ENCODE measurements at regions not wholly inside any gene's neighbourhood (a gene's known extent, or its start where the extent isn't known, plus 50 kb on each side); places are given as distances from the start of the nearest gene placed in this dataset.

DNA sequence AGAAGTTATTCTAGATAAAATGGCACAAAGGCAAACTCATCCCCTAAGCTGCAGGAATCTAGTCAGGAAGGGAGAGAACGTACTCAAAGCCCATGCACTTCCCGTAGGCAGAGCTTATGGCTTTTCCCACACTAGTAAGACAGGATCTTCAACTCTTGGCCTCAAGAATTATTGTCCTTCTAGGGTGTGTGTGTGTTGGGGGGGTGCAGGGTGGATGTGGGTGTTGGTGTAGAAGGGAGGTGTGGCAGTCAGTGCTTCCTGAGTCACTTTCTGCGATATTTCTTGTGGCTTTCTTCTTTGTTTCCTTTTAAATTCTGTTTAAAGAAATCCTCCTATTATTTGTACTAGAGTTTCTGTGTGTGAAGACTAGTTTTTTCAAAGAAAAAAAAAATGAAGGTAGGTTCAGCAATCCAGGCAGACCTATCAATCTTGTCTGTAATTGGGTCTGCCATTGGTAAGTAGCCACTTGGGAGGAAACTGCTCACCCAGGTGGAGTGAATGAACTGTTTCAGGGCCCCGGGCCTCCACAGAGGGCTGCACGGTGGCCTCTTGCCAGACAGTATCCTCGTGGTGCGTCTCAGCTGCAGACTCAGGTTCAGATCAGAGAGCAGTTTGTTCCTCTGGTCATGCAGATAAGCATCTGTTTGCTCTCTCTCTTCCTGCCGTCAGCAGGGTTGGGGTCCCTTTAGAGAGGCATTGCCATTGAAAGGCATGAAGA is 131.9 kb downstream of the NPR3 start:
- ChIA-PET POLR2A (no interaction called here), CTCF (interaction anchor here (0.6 to 0.7 kb wide), 2 partner anchors 65 to 164 kb away, joined by 3 read pairs; no protein-coding TSS in a partner anchor)
- intact Hi-C loops (cut with micrococcal nuclease): no loop called here
- Mint-ChIP-seq H3K36me3 (ENCODE audit: insufficient read depth, unreplicated experiment) (no peaks in the 10 kb centered on the region), H3K27me3 (ENCODE audit: insufficient read depth, unreplicated experiment) (no peaks in the 10 kb centered on the region), H3K9me3 (ENCODE audit: unreplicated experiment) (no peaks in the 10 kb centered on the region), H3K4me3 (ENCODE audit: unreplicated experiment) (no peak overlapping the region), H3K27ac (ENCODE audit: low read depth, unreplicated experiment) (no peak overlapping the region), H3K4me1 (ENCODE audit: insufficient read depth, unreplicated experiment) (no peaks in the 10 kb centered on the region)
- no peak for DNase-seq (ENCODE audit: unreplicated experiment)
- BruUV-seq (replicated peaks): no TSS peak
- TF ChIP-seq, protein P1, sequence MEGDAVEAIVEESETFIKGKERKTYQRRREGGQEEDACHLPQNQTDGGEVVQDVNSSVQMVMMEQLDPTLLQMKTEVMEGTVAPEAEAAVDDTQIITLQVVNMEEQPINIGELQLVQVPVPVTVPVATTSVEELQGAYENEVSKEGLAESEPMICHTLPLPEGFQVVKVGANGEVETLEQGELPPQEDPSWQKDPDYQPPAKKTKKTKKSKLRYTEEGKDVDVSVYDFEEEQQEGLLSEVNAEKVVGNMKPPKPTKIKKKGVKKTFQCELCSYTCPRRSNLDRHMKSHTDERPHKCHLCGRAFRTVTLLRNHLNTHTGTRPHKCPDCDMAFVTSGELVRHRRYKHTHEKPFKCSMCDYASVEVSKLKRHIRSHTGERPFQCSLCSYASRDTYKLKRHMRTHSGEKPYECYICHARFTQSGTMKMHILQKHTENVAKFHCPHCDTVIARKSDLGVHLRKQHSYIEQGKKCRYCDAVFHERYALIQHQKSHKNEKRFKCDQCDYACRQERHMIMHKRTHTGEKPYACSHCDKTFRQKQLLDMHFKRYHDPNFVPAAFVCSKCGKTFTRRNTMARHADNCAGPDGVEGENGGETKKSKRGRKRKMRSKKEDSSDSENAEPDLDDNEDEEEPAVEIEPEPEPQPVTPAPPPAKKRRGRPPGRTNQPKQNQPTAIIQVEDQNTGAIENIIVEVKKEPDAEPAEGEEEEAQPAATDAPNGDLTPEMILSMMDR (IDR thresholded peaks at IDR 0.05; ENCODE audit: unreplicated experiment): no peak

DNA sequence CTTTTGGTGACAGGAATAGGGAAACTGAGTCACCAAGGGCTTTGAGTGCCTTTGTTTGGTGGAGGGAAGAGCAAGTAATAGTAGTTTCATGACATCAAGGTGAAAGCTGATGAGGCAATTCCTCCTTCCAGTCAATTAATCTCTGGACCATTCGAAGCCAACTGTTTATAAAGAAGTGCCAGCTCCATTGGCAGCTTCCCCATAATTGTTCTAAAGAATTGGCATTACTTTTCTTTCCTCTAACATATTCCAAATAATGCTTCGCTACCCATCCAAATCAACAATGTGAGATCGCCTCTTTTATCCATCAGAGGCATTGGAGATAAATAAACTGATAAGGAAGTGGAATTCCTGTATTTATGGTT is 132.4 kb downstream of the NPR3 start:
- no peaks in the 10 kb centered on the region for H3K4me1 Mint-ChIP-seq (ENCODE audit: insufficient read depth, unreplicated experiment)
- BruUV-seq (replicated peaks): no TSS peak
- CTCF ChIA-PET: interaction anchor here (0.7 to 0.9 kb wide), 2 partner anchors 10 to 65 kb away, joined by 3 to 4 read pairs; no protein-coding TSS in a partner anchor
- POLR2A ChIA-PET: interaction anchor here (0.5 kb wide), 1 partner anchor 644 kb away, joined by 4 read pairs; no protein-coding TSS in a partner anchor
- no peaks in the 10 kb centered on the region for H3K36me3 Mint-ChIP-seq (ENCODE audit: insufficient read depth, unreplicated experiment)
- TF ChIP-seq, protein P1 (IDR thresholded peaks at IDR 0.05; ENCODE audit: unreplicated experiment): no peak
- no peak overlapping the region for H3K27ac Mint-ChIP-seq (ENCODE audit: low read depth, unreplicated experiment)
- no peaks in the 10 kb centered on the region for H3K9me3 Mint-ChIP-seq (ENCODE audit: unreplicated experiment)
- no peak for DNase-seq (ENCODE audit: unreplicated experiment)
- no peak overlapping the region for H3K4me3 Mint-ChIP-seq (ENCODE audit: unreplicated experiment)
- intact Hi-C loops (cut with micrococcal nuclease): no loop called here
- no peaks in the 10 kb centered on the region for H3K27me3 Mint-ChIP-seq (ENCODE audit: insufficient read depth, unreplicated experiment)

DNA sequence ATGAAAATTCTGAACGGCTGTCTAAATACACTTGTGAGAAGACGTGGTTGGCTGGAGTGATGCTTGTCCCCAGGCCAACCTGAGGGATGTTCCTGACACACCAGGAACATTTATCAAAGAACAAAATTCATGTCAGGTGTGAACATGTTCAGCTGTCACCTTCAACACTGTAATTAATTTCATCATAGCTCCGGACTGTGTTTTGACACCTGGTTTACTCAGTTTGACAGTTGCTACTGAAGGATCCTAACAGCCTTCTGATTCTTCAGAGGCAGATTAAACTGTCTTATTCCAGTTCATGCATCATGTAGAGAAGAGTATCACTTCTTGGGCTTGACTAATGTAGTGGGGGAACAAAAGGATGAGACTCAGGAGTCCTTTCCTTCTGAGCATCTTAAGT is 134.1 kb downstream of the NPR3 start:
- peaks cover 10% of the 10 kb centered on the region for H3K9me3 Mint-ChIP-seq (ENCODE audit: unreplicated experiment)
- H3K27me3 Mint-ChIP-seq (ENCODE audit: insufficient read depth, unreplicated experiment): no peaks in the 10 kb centered on the region
- DNase-seq (ENCODE audit: unreplicated experiment): no peak
- CTCF ChIA-PET: no interaction called here
- H3K4me3 Mint-ChIP-seq (ENCODE audit: unreplicated experiment): no peak overlapping the region
- no peak overlapping the region for H3K27ac Mint-ChIP-seq (ENCODE audit: low read depth, unreplicated experiment)
- no TSS peak for BruUV-seq (replicated peaks)
- H3K36me3 Mint-ChIP-seq (ENCODE audit: insufficient read depth, unreplicated experiment): no peaks in the 10 kb centered on the region
- TF ChIP-seq, protein P1 (IDR thresholded peaks at IDR 0.05; ENCODE audit: unreplicated experiment): no peak
- H3K4me1 Mint-ChIP-seq (ENCODE audit: insufficient read depth, unreplicated experiment): no peaks in the 10 kb centered on the region
- intact Hi-C loops (cut with micrococcal nuclease): no loop called here
- POLR2A ChIA-PET: interaction anchor here (0.6 to 0.7 kb wide), 2 partner anchors 182 to 341 kb away, joined by 3 read pairs; no protein-coding TSS in a partner anchor

DNA sequence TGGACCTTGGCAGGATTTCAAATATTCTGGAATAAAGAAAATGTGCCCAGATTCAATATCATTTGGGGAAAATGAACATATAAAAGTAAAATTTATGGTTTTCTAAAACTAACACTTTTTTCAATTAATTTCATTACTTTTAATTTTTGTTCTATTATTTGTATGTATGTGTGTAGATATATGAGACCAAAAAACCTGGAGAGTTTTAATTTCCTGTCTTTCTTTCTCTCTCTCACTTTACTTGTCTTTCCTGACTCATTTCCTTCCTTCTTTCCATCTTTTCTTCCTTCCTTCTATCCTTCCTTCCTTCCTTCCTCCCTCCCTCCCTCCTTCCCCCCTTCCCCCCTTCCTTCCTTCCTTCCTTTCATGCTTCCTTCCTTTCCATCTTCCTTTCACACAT is 137.0 kb downstream of the NPR3 start:
- peaks cover 10% of the 10 kb centered on the region for H3K9me3 Mint-ChIP-seq (ENCODE audit: unreplicated experiment)
- no peak overlapping the region for H3K27ac Mint-ChIP-seq (ENCODE audit: low read depth, unreplicated experiment)
- no peak overlapping the region for H3K4me3 Mint-ChIP-seq (ENCODE audit: unreplicated experiment)
- H3K36me3 Mint-ChIP-seq (ENCODE audit: insufficient read depth, unreplicated experiment): no peaks in the 10 kb centered on the region
- no peak for DNase-seq (ENCODE audit: unreplicated experiment)
- POLR2A ChIA-PET: no interaction called here
- no peaks in the 10 kb centered on the region for H3K27me3 Mint-ChIP-seq (ENCODE audit: insufficient read depth, unreplicated experiment)
- intact Hi-C loops (cut with micrococcal nuclease): no loop called here
- TF ChIP-seq, protein P1 (IDR thresholded peaks at IDR 0.05; ENCODE audit: unreplicated experiment): no peak
- CTCF ChIA-PET: no interaction called here
- no TSS peak for BruUV-seq (replicated peaks)
- no peaks in the 10 kb centered on the region for H3K4me1 Mint-ChIP-seq (ENCODE audit: insufficient read depth, unreplicated experiment)
